ENCODE measurements at regions not wholly inside any gene's neighbourhood (a gene's known extent, or its start where the extent isn't known, plus 50 kb on each side); places are given as distances from the start of the nearest gene placed in this dataset.

DNA sequence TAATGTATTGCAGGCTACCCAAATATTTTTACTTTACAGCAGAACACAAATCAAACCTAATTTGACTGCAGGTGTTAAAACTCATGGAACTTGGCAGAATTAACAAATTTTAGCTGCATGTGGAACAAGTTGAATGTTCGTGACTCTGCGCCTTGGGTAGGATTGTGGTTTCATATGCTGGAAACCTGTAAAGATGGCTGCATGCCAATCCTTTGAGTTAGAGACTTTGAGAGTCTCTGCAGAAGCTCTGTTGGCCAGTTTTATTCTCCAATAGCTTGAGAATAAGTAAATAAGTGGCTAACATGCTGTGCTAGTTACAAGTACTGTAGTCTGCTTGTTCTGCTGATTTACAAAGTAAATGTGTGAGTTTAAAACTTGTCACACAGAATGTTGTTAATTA lies 77.8 kb downstream of the PDE6H start:
- TF ChIP-seq LEF1 (IDR thresholded peaks at IDR 0.05; ENCODE audit: borderline replicate concordance): no peak
- no peak for TF ChIP-seq SP1 (IDR thresholded peaks at IDR 0.05)
- no peak for TF ChIP-seq FOXM1 (IDR thresholded peaks at IDR 0.05; ENCODE audit: borderline replicate concordance)
- no peak for TF ChIP-seq L3MBTL2 (conservative IDR thresholded peaks at IDR 0.05)
- no peak for TF ChIP-seq TARDBP (IDR thresholded peaks at IDR 0.05)
- no peak for TF ChIP-seq NFRKB (IDR thresholded peaks at IDR 0.05)
- no peak for TF ChIP-seq FOXA1 (IDR thresholded peaks at IDR 0.05)
- no peak for TF ChIP-seq BHLHE40 (IDR thresholded peaks at IDR 0.05; ENCODE audit: borderline replicate concordance)
- TF ChIP-seq ZNF384 (IDR thresholded peaks at IDR 0.05): no peak
- TF ChIP-seq ARNT (IDR thresholded peaks at IDR 0.05): no peak
- TF ChIP-seq HDGF (IDR thresholded peaks at IDR 0.05; ENCODE audit: borderline replicate concordance): no peak
- TF ChIP-seq ELF4 (IDR thresholded peaks at IDR 0.05): no peak
